GM12892 (cell line): ENCODE measurements at regions not wholly inside any gene's neighbourhood (a gene's known extent, or its start where the extent isn't known, plus 50 kb on each side); places are given as distances from the start of the nearest gene placed in this dataset.
A peak's percentile ranks its signal among the peaks of the same experiment; 100 is the strongest.
"Not testable (repeated sequence)": the region's sequence is repeated elsewhere in the genome, so short reads cannot be mapped to it uniquely, and the experiment has no call there.

ENCODE experiments used
- DNase-seq: peaks from one replicate; pipeline ENCODE4 v3.0.0; 2011; ENCODE audit not compliant: insufficient read length
- FAIRE-seq: peaks from 2 replicates; lab custom pipeline; 2011; peaks lifted over from hg19 to GRCh38; lab: Jason Lieb, UNC
- POLR2A ChIP-seq: IDR thresholded peaks from 2 replicates; pipeline ENCODE4 v1.6.1; 2011; ENCODE audit warnings: low read depth, low read length, control low read depth
- POLR2AphosphoS5 ChIP-seq: IDR thresholded peaks from 2 replicates; pipeline ENCODE4 v1.6.1; 2011; ENCODE audit warnings: low read depth, low read length, control low read depth
- TAF1 ChIP-seq: IDR thresholded peaks from 2 replicates; pipeline ENCODE4 v1.6.1; 2011; ENCODE audit warnings: low read depth, mild to moderate bottlenecking, control low read depth, low read length, borderline replicate concordance

DNA sequence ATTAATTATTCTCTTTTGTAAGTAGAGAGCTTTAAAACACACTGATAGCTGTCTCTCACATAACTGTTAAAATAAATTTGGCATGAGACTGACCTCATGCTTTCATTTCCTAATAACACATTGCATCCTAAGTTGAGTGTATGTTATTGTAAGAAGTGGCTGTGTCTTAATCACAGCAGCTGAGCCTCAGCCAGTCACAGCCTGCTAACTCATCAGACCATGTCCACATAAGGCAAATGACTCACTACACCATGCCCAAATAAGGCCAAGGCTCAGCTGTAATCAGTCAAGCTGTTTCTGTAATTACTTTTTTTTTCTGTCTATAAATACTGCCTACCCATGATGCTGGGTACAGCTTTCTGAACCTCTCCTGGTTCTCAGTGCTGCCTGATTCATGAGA, 860.9 kb downstream of the XPNPEP1 start:
- DNase-seq (no peak), FAIRE-seq (no peak)
- TF ChIP-seq TAF1 (no peak), POLR2AphosphoS5 (no peak), POLR2A (no peak)

DNA sequence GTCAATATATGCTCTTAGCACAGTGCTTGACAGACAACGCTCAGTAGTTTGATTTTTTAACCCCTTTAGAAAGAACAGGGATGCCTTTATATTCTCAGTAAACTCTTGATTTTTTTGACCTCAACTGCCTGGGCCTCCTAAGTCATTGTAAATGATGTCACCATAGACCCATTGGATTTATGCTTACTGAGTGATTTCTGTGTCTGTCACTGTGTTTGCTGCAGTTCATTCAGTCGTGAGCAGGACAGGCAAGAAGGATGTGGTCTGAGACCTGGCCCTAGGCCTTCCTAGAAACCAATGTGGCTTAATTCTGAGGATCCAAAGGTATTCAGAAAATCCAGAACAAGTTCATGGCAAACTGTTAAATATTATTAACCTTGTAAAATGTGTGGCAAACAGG, 868.1 kb downstream of the XPNPEP1 start:
- TF ChIP-seq POLR2A, result no peak
- TF ChIP-seq TAF1, result no peak
- no peak for TF ChIP-seq POLR2AphosphoS5
- no peak for FAIRE-seq

DNA sequence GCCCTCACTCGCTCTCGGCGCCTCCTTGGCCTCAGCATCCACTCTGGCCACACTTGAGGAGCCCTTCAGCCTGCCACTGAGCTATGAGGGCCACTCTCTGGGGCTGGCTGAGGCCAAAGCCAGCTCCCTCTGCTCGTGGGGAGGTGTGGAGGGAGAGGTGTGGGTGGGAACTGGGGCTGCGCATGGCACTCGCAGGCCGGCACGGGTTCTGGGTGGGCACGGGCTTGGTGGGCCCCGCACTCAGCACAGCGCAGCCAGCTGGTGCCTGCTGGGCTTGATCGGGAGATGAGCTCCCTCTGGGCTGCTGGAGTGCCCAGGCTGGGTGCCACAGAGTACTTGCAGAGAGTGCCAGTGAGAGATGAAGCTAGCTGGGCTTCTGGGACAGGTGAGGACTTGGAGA, 875.5 kb downstream of the XPNPEP1 start:
- FAIRE-seq (no peak), DNase-seq (no peak)
- TF ChIP-seq POLR2AphosphoS5, result no peak
- TF ChIP-seq POLR2A, result no peak
- TF ChIP-seq TAF1, result no peak

More for the DNA sequence above, 868.1 kb downstream of the XPNPEP1 start:
- DNase-seq, result no peak

DNA sequence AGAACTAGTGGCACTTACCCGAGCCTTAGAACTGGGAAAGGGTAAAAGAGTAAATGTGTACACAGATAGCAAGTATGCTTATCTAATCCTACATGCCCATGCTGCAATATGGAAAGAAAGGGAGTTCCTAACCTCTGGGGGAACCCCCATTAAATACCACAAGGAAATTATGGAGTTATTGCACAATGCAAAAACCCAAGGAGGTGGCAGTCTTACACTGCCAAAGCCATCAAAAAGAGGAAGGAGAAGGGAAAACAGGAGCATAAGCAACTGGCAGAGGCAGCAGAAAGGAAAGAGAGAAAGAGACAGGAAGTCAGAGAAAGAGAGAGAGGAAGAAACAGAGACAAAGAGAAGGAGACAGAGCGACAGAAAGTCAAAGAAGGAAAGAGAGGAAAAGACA, 876.9 kb downstream of the XPNPEP1 start:
- DNase-seq, FAIRE-seq: not testable (repeated sequence)

DNA sequence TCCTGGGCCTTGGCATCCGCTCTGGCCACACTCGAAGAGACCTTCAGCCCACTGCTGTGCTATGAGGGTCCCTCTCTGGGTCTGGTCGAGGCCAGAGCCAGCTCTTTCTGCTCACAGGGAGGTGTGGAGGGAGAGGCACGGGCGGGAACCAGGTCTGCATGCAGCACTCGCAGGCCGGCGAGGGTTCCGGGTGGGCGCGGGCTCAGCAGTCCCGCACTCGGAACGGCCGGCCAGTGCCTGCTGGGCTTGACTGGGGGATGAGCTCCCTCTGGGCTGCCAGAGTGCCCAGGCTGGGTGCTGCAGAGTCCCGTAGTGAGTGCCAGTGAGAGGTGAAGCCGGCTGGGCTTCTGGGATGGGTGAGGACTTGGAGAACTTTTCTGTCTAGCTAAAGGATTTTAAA, 882.7 kb downstream of the XPNPEP1 start:
- no peak for TF ChIP-seq TAF1
- no peak for TF ChIP-seq POLR2A
- DNase-seq (no peak), FAIRE-seq (no peak)

DNA sequence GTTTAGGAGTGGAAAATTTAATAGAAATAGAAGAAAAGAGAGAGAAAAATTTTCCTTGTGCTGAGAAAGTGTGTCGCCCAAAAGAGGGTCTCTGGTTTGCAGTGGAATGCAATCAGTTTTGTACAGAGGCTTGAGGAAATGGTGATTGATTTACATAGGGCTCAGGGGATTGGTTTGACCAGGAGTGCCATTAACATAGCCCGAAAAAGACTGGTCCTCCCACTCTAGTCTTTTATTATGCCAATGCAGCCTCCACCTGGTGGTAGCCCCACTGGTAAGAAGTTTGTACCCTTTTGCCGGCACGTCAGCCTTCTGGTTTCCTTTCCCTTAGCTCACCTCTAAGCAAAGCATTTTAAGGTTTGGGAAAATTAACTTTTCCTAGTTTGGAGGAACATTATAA, 885.3 kb downstream of the XPNPEP1 start:
- DNase-seq (no peak), FAIRE-seq (no peak)
- no peak for TF ChIP-seq POLR2A
- no peak for TF ChIP-seq TAF1
- no peak for TF ChIP-seq POLR2AphosphoS5

DNA sequence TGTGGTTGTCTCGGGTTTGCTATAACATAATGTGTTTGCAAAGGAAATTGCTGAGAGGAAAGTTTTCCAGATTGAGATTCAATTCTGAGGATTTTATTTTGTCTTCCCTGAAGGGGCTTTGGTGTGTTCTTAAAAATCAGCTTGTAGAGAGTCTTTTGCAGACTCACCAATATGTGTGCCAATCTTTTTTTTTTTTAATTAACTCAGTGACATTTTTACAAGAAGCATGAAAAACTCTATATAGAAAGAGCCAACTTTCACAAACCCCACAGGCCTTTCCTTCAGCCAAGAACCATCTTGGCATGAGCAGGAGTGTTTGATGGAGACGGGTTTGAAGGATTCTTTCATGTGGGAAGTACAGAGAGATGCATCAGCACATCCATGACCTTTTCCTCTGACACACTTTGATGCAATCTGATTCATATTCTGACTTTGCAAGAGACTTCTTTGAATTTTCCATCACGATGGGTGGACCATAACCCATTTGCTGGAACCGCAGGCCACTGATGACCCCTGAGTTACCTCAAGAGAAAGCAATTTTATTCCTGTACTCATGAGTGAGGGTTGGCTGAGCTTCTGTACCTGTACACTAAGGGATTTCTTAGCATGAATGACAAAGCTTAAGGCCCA, 892.6 kb downstream of the XPNPEP1 start:
- DNase-seq (no peak), FAIRE-seq (no peak)
- TF ChIP-seq TAF1 (no peak), POLR2AphosphoS5 (no peak), POLR2A (no peak)

DNA sequence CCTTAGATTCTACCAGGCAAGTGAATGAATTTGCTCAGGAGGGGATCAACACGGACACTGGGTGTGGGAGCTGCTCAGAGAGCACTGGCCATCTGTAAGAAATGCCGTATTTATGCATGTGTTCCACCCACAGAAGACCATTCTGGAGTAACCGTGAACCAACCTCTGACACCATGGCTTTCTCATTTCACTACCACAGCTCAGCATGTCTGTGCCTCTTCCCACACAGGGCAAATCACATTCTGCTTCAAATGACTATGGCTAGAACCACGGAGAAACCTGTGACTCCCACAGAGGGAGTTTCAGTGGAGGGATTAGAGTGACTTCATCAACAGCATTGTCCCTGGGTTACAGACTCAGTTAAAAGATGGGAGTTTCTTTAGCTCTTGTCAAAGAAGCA, 893.4 kb downstream of the XPNPEP1 start:
- TF ChIP-seq TAF1 (no peak), POLR2AphosphoS5 (no peak), POLR2A (no peak)
- FAIRE-seq (no peak), DNase-seq (no peak)

DNA sequence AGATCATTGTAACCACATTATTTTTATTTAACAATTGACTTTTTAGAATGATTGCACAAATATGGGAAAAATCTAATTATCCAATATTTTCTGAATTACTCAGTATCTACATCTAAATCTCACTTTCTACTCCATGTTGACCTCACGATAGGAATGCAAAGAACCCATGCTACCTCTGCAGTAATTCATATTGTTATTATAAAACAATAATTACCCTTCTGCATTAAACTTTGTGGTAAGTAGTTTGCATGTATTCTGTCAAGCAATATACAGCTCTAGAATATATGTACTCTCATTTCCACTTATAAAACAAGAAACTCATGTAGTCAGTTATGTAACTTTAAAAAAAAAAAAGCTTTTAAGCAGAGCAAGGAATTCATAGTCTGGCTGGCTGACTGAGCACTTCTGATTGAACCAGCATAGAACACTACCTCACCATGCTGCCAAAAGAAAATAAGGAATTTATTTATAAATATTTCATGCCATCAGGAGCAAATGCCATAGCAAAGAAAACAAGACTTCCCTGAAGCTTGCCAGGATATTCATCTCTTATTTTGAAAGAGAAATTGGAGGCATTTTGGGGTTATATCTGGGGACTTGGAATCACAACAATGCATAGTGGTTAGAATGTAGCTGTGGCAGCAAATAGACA, 895.7 kb downstream of the XPNPEP1 start:
- no peak for FAIRE-seq
- DNase-seq, result no peak
- TF ChIP-seq POLR2A (no peak), POLR2AphosphoS5 (no peak), TAF1 (no peak)

DNA sequence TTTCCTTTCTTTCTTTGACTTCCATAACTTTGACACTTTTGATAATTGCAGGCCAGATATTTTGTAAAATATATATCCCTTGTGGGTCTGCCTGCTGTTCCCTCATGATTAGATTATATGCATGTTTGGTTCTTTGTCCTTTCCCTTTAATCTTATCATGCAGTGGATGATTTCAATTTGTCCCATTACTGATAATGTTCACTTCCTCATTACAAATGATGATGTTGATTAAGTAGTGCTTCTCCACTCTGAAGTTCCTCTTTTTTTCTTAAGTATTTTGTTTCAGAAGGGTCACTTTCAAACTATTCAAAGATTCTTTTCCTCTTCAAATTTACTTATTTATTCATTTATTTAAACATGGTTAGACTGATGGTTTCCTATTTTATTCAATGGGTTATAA, 898.1 kb downstream of the XPNPEP1 start:
- DNase-seq (no peak), FAIRE-seq (no peak)
- TF ChIP-seq TAF1 (no peak), POLR2A (no peak), POLR2AphosphoS5 (no peak)

DNA sequence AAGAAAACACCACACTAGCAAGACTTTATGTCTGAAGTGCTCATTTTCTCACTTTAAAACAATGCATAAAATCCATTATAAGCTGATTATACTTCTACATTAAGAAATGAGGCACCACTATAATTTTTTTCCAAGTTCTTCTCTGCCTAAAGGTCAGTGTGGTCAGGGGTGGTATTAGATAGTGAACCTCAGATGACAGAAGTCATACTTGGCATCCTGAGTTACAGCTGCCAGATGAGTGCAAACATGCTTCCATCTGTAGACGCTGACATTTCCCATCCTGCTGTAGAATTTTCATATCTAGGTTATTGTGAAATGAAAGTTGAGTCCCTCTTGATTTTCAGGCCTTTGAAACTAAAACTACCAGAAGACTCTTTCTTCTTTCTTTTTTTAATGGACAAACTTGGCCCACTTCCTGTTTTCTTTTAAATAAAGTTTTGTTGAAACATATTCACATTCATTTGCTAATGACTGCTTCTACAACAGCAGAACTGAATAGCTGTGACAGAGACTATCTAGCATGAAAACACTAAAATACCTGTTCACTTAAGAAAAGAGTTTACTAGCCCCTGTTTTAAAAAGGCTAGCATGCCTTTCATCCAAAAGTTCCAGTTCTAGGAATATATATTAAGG, 900.8 kb downstream of the XPNPEP1 start:
- peak; percentile 56 for FAIRE-seq
- no peak for DNase-seq
- no peak for TF ChIP-seq POLR2AphosphoS5
- no peak for TF ChIP-seq TAF1
- TF ChIP-seq POLR2A, result no peak

DNA sequence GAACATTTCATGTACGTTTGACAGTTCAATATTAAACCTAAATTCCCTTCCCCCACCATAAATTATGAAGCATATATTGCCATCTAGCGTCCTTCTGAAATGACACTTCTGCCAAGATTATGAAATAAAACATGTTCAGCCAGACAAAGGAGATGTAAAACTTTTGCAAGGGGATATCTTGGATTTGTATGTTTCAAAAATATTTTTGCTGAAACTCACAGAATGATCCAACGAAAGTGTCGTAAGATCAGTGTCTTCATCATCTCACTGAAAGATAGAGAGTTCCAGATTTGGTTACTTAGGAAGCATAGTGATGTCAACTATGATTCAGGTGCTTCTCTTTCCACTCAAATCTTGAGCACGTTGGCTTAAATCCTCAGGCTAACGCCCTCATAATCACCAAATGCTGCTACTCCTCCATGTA, 904.3 kb downstream of the XPNPEP1 start:
- DNase-seq, result no peak
- TF ChIP-seq TAF1 (no peak), POLR2AphosphoS5 (no peak), POLR2A (no peak)
- FAIRE-seq, result no peak

DNA sequence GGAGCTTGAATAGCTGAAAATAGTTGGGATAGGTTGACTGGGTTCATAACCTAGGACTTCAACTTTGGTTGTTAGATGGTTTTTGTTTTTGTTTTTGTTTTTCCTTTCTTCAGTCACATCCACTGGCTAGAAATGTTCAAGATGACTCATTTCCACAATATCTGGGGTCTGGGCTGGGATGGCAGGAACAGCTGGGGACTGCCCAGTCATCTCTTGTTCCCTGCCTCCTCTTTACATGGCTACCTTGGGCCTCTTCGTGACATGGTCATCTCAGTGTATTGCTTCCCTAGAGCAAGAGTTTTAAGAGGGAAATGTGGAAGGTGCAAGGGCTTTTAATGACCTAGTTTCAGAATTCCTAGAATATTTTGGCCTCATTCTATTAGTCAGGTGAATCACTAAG, 915.8 kb downstream of the XPNPEP1 start:
- TF ChIP-seq POLR2AphosphoS5 (no peak), POLR2A (no peak)
- FAIRE-seq (no peak), DNase-seq (no peak)
